PC-9 (cell line): ENCODE measurements at regions not wholly inside any gene's neighbourhood (a gene's known extent, or its start where the extent isn't known, plus 50 kb on each side); places are given as distances from the start of the nearest gene placed in this dataset.

Source experiments
- BruUV-seq: library from RNA; stranded (reverse); fragments of 400-500 nt; replicated peaks from 2 replicates; lab custom pipeline; 2021; lab: Mats Ljungman, UMichigan
- CTCF ChIA-PET: fragments of 300-600 bp; sonication (Branson Sonifier 250); formaldehyde crosslinking; loops from one replicate; lab custom pipeline; 2022; ENCODE audit warnings: antibody characterized with exemption; lab: Charles Lee
- POLR2A ChIA-PET: fragments of 300-600 bp; sonication (Branson Sonifier 250); formaldehyde crosslinking; loops from one replicate; lab custom pipeline; 2022; ENCODE audit warnings: antibody characterized with exemption; ENCODE audit not compliant: unreplicated experiment; lab: Charles Lee
- DNase-seq, 2 experiments: peaks; one replicate each; pipeline versions ENCODE4 v3.0.0 to v3.0.0-alpha.2; 2015 to 2022; ENCODE audit warnings: mixed read lengths in 1 of 2
- H2AFZ ChIP-seq: fragments of 200-600 bp; sonication (generic); 2 replicates; pipeline ENCODE4 v1.8.1; 2017; ENCODE audit warnings: antibody characterized with exemption
- H3F3A ChIP-seq: fragments of 200-600 bp; sonication (generic); 2 replicates; pipeline ENCODE4 v1.8.1; 2017; ENCODE audit warnings: antibody characterized with exemption, mild to moderate bottlenecking, low read depth; ENCODE audit not compliant: insufficient read depth
- H3K27ac ChIP-seq: fragments of 200-600 bp; sonication (generic); 2 replicates; pipeline ENCODE4 v1.6.1; 2016; ENCODE audit warnings: mixed run types
- H3K27me3 ChIP-seq: fragments of 200-600 bp; sonication (generic); 2 replicates; pipeline ENCODE4 v1.6.1; 2016; ENCODE audit warnings: low read depth, mixed run types; ENCODE audit not compliant: insufficient read depth
- H3K36me3 ChIP-seq: fragments of 200-600 bp; sonication (generic); 2 replicates; pipeline ENCODE4 v1.6.1; 2016; ENCODE audit warnings: low read depth, mixed run types
- H3K4me1 ChIP-seq: fragments of 200-600 bp; sonication (generic); replicated peaks from 2 replicates; pipeline ENCODE4 v1.6.1; 2016; ENCODE audit warnings: mixed run types; ENCODE audit not compliant: insufficient read depth
- H3K4me2 ChIP-seq: fragments of 200-600 bp; sonication (generic); 2 replicates; pipeline ENCODE4 v1.6.1; 2017; ENCODE audit warnings: mixed run types
- H3K4me3 ChIP-seq: fragments of 200-600 bp; sonication (generic); 2 replicates; pipeline ENCODE4 v1.6.1; 2016; ENCODE audit warnings: mixed run types
- H3K79me2 ChIP-seq: fragments of 200-600 bp; sonication (generic); 2 replicates; pipeline ENCODE4 v1.6.1; 2017; ENCODE audit warnings: low read depth, mixed run types
- H3K9me2 ChIP-seq: fragments of 200-600 bp; sonication (generic); 2 replicates; pipeline ENCODE4 v1.8.1; 2017; ENCODE audit warnings: mild to moderate bottlenecking; ENCODE audit not compliant: insufficient read depth
- H3K9me3 ChIP-seq: fragments of 200-600 bp; sonication (generic); 2 replicates; pipeline ENCODE4 v1.8.1; 2016; ENCODE audit warnings: low read depth; ENCODE audit not compliant: insufficient read depth
- H4K20me1 ChIP-seq: fragments of 200-600 bp; sonication (generic); 2 replicates; pipeline ENCODE4 v1.8.1; 2017; ENCODE audit not compliant: insufficient read depth
- EZH2 ChIP-seq: fragments of 200-600 bp; sonication (generic); IDR thresholded peaks from 2 replicates; pipeline ENCODE4 v1.8.0; 2017; ENCODE audit warnings: antibody characterized with exemption, low read depth
- intact Hi-C: fragments of 100-400 bp; cut with micrococcal nuclease; formaldehyde crosslinking; loops from one replicate; pipeline ENCODE4 v1.10.0; 2022; ENCODE audit not compliant: unreplicated experiment
- TF ChIP-seq, protein P1 (sequence below): fragments of 200-600 bp; sonication (generic); conservative IDR thresholded peaks from 2 replicates; pipeline ENCODE4 v1.6.1; 2017; ENCODE audit warnings: mixed run types, antibody characterized with exemption, mild to moderate bottlenecking, moderate library complexity

DNA sequence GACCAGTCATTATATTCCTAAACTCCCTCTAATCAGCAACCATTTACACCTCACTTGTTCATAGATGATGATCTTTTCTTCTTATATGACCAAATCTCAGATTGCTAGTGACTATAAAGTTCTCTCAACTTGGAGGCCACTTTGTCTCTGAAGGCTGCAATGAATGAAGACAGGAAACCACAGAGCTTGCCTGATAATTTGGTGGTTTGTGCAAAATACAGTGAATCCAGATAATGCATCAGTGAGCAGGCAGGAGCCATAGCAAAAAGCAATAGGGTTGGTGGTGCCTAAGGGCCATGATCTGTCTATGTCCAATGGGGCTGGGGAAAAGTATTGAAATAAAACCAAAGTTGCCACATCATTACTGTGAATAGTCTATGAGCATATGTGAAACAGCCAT is 123.8 kb upstream of the LRFN5 start:
- Histone ChIP-seq H3F3A (no peaks in the 10 kb centered on the region), H4K20me1 (no peaks in the 10 kb centered on the region), H3K4me1 (no peaks in the 10 kb centered on the region), H3K27me3 (no peaks in the 10 kb centered on the region), H3K9me2 (no peaks in the 10 kb centered on the region), H3K4me3 (no peak overlapping the region), H3K9me3 (no peaks in the 10 kb centered on the region), H3K79me2 (no peaks in the 10 kb centered on the region), H2AFZ (no peak overlapping the region), H3K27ac (no peak overlapping the region), H3K36me3 (no peaks in the 10 kb centered on the region), H3K4me2 (no peak overlapping the region)
- BruUV-seq, result no TSS peak
- no peak for DNase-seq
- POLR2A ChIA-PET, result no interaction called here
- no peak for TF ChIP-seq EZH2
- TF ChIP-seq, protein P1, sequence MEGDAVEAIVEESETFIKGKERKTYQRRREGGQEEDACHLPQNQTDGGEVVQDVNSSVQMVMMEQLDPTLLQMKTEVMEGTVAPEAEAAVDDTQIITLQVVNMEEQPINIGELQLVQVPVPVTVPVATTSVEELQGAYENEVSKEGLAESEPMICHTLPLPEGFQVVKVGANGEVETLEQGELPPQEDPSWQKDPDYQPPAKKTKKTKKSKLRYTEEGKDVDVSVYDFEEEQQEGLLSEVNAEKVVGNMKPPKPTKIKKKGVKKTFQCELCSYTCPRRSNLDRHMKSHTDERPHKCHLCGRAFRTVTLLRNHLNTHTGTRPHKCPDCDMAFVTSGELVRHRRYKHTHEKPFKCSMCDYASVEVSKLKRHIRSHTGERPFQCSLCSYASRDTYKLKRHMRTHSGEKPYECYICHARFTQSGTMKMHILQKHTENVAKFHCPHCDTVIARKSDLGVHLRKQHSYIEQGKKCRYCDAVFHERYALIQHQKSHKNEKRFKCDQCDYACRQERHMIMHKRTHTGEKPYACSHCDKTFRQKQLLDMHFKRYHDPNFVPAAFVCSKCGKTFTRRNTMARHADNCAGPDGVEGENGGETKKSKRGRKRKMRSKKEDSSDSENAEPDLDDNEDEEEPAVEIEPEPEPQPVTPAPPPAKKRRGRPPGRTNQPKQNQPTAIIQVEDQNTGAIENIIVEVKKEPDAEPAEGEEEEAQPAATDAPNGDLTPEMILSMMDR, result no peak
- intact Hi-C loops, result no loop called here
- CTCF ChIA-PET, result no interaction called here

DNA sequence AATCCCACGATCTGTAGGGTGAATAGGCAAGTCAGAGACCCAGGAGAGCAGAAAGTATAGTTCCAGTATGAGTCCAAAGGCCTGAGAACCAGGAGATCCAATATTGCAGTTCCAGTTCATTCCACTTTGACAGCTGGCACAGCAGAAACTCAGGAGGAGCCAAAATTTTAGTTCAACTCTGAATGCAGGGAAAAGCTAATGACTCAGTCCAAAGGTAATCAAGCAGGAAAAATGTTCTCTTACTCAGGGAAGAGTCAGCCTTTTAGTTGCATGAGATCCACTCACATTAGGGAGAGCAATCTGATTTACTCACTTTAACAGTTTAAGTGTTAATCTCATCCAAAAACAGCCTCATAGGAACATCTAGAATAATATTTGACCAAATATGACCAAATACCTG is 130.2 kb upstream of the LRFN5 start:
- TF ChIP-seq EZH2, result no peak
- TF ChIP-seq, protein P1, result no peak
- no peaks in the 10 kb centered on the region for H3K27me3 ChIP-seq
- H3K4me3 ChIP-seq, result no peak overlapping the region
- H3K27ac ChIP-seq, result no peak overlapping the region
- CTCF ChIA-PET, result no interaction called here
- H3K9me2 ChIP-seq, result no peaks in the 10 kb centered on the region
- no peaks in the 10 kb centered on the region for H3F3A ChIP-seq
- no peaks in the 10 kb centered on the region for H3K9me3 ChIP-seq
- H3K4me1 ChIP-seq, result no peaks in the 10 kb centered on the region
- H4K20me1 ChIP-seq, result no peaks in the 10 kb centered on the region
- POLR2A ChIA-PET, result no interaction called here
- H3K36me3 ChIP-seq, result no peaks in the 10 kb centered on the region
- intact Hi-C loops, result no loop called here
- DNase-seq, result no peak
- H3K4me2 ChIP-seq, result no peak overlapping the region
- H2AFZ ChIP-seq, result no peak overlapping the region
- BruUV-seq, result no TSS peak
- H3K79me2 ChIP-seq, result no peaks in the 10 kb centered on the region

DNA sequence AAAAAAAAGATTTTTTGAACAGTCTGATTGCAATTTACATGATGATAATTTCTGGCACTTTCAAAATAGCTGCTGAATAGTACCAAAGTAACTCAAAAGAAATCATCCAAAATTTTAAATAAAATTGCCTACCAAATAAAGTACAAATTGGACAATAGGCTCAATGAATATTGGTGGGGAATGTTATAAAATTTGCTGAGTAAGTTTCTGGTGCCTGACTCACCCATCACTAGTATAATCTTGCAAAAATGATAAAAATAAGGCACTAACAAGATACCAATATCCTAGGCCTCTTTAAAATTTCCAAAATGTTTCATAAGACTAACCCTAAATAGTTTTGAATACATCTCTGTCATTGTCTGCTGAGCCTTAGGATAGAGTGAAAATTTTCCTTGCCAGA is 145.3 kb upstream of the LRFN5 start:
- CTCF ChIA-PET, result no interaction called here
- BruUV-seq, result no TSS peak
- TF ChIP-seq EZH2, result no peak
- TF ChIP-seq, protein P1, result no peak

More for the DNA sequence above, 145.3 kb upstream of the LRFN5 start:
- no peaks in the 10 kb centered on the region for H3K36me3 ChIP-seq
- DNase-seq, result no peak
- H3K79me2 ChIP-seq, result no peaks in the 10 kb centered on the region
- H3K9me2 ChIP-seq, result no peaks in the 10 kb centered on the region
- POLR2A ChIA-PET, result no interaction called here
- H2AFZ ChIP-seq, result no peak overlapping the region
- H3K4me1 ChIP-seq, result no peaks in the 10 kb centered on the region
- H3K27me3 ChIP-seq, result no peaks in the 10 kb centered on the region
- H4K20me1 ChIP-seq, result no peaks in the 10 kb centered on the region
- H3K4me3 ChIP-seq, result no peak overlapping the region
- intact Hi-C loops, result no loop called here
- H3K4me2 ChIP-seq, result no peak overlapping the region
- no peaks in the 10 kb centered on the region for H3F3A ChIP-seq
- H3K9me3 ChIP-seq, result no peaks in the 10 kb centered on the region
- no peak overlapping the region for H3K27ac ChIP-seq
